Stimulated activated naive CD8-positive, alpha-beta T cell treated with anti-CD3 and anti-CD28 coated beads, Interleukin-15, amount 100 ng/mL, for 72 hours (primary cell): ENCODE measurements at regions not wholly inside any gene's neighbourhood (a gene's known extent, or its start where the extent isn't known, plus 50 kb on each side); places are given as distances from the start of the nearest gene placed in this dataset.

Experiments used
- ATAC-seq: fragments of 150-1000 bp; cut with Tn5 transposase; 2 replicates; pipeline ENCODE4 v1.10.0; 2021; ENCODE audit warnings: mild to moderate bottlenecking, moderate library complexity
- DNase-seq, 2 donors: peaks; one replicate each; pipeline ENCODE4 v3.0.0; 2021 to 2022
- H3K27ac Mint-ChIP-seq, 2 donors: one replicate each; pipeline ENCODE4 v1.8.0; 2022; ENCODE audit warnings: mild to moderate bottlenecking in 2 of 2, mixed read lengths in 2 of 2, moderate library complexity in 2 of 2
- H3K27me3 Mint-ChIP-seq: one replicate; pipeline ENCODE4 v1.8.0; 2022; ENCODE audit warnings: mixed read lengths
- H3K4me1 Mint-ChIP-seq: one replicate; pipeline ENCODE4 v1.8.0; 2022; ENCODE audit warnings: mild to moderate bottlenecking, mixed read lengths
- H3K4me3 Mint-ChIP-seq, 2 donors: one replicate each; pipeline ENCODE4 v1.8.0; 2022; ENCODE audit warnings: mild to moderate bottlenecking in 2 of 2, mixed read lengths in 2 of 2, moderate library complexity in 1 of 2
- H3K9me3 Mint-ChIP-seq, 2 donors: one replicate each; pipeline ENCODE4 v1.8.0; 2022; ENCODE audit warnings: mixed read lengths in 2 of 2

- Mint-ChIP-seq H3K4me3 (no peak overlapping the region), H3K27me3 (peaks cover 17% of the 10 kb centered on the region), H3K27ac (no peak overlapping the region), H3K9me3 (no peaks in the 10 kb centered on the region), H3K4me1 (no peaks in the 10 kb centered on the region)
- DNase-seq (no peak), ATAC-seq (no peak)
Observed at GRCh38 chr2:236317938-236318396, 53.8 kb upstream of the ASB18 start.

- no peaks in the 10 kb centered on the region for H3K4me1 Mint-ChIP-seq
- no peaks in the 10 kb centered on the region for H3K9me3 Mint-ChIP-seq
- ATAC-seq (no peak), DNase-seq (no peak)
- peak overlapping the region in 1 of 2 donors; percentile 9 for H3K27ac Mint-ChIP-seq
- no peak overlapping the region for H3K4me3 Mint-ChIP-seq
- peaks cover 17% of the 10 kb centered on the region for H3K27me3 Mint-ChIP-seq
Observed at GRCh38 chr2:236318401-236318800, 54.2 kb upstream of the ASB18 start.

DNA sequence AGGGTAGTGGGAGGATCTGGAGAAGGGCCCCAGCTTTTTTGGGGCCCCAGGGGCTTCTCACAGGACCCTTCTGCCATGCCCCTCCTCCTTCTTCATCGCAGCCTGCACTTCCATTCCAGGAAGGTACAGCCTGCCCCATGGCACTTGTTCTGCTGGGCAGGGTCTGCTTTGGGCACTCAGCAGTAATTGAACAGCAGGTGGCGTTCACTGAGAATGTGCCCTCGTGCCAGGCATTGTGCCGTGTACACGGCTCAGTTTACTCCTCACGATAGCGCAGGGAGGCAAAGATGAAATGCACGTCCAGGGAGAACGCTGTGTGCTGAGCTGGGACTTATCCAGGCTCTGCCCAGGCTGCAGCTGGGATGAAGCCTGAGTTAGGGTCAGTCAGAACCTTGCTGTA, 54.8 kb upstream of the ASB18 start:
- ATAC-seq, result no peak
- H3K27ac Mint-ChIP-seq, result no peak overlapping the region
- H3K9me3 Mint-ChIP-seq, result no peaks in the 10 kb centered on the region
- peaks cover 17% of the 10 kb centered on the region for H3K27me3 Mint-ChIP-seq
- no peaks in the 10 kb centered on the region for H3K4me1 Mint-ChIP-seq
- no peak for DNase-seq
- no peak overlapping the region for H3K4me3 Mint-ChIP-seq

- Mint-ChIP-seq H3K4me1 (no peaks in the 10 kb centered on the region), H3K27ac (no peak overlapping the region), H3K27me3 (peaks cover 7% of the 10 kb centered on the region), H3K4me3 (no peak overlapping the region), H3K9me3 (no peaks in the 10 kb centered on the region)
- no peak for ATAC-seq
- no peak for DNase-seq
Observed at GRCh38 chr2:236321415-236321814, 57.2 kb upstream of the ASB18 start.

DNA sequence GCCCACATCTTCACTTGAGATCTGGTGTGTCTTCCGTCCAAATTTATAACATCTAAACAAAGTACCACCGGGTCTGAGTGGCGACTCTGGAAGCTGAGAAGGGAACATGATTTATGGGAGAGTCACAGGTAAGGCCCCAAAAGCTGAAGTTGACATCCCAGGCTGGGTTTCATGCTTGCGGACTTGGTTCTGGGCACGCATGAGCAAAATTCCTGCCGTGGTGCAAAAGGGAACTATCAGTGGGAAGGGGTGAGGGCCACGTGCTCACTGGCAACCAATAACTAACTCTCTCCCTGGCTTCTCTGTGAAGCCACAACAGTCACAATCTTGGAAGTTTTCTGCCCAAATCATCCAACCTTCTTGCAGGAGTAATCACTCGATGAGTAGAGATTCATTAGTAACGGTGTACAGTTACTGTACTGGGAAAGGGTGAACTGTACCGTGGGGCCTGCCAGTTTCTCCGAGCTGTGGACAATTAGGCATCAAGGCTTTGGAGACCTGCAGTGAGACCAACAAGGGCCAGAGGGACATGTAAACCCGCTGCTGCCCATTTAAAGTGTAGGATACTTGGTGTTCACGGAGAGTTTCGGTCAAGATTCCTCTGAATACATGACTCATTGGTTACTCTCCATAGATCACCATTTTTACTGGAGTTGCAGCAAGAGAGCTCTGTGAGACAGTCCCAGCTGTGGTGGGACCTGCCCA, 69.4 kb upstream of the ASB18 start:
- DNase-seq (no peak), ATAC-seq (no peak)
- no peaks in the 10 kb centered on the region for H3K9me3 Mint-ChIP-seq
- no peak overlapping the region for H3K4me3 Mint-ChIP-seq
- H3K4me1 Mint-ChIP-seq, result peaks cover under 1% of the 10 kb centered on the region
- H3K27me3 Mint-ChIP-seq, result no peaks in the 10 kb centered on the region
- no peak overlapping the region for H3K27ac Mint-ChIP-seq

- H3K4me1 Mint-ChIP-seq, result peaks cover 7% of the 10 kb centered on the region
- DNase-seq (no peak), ATAC-seq (no peak)
- H3K27ac Mint-ChIP-seq, result peak overlapping the region in 1 of 2 donors; percentile 74
- no peaks in the 10 kb centered on the region for H3K9me3 Mint-ChIP-seq
- H3K4me3 Mint-ChIP-seq, result no peak overlapping the region
- no peaks in the 10 kb centered on the region for H3K27me3 Mint-ChIP-seq
Observed at GRCh38 chr2:236334122-236334876, 70.1 kb upstream of the ASB18 start.

DNA sequence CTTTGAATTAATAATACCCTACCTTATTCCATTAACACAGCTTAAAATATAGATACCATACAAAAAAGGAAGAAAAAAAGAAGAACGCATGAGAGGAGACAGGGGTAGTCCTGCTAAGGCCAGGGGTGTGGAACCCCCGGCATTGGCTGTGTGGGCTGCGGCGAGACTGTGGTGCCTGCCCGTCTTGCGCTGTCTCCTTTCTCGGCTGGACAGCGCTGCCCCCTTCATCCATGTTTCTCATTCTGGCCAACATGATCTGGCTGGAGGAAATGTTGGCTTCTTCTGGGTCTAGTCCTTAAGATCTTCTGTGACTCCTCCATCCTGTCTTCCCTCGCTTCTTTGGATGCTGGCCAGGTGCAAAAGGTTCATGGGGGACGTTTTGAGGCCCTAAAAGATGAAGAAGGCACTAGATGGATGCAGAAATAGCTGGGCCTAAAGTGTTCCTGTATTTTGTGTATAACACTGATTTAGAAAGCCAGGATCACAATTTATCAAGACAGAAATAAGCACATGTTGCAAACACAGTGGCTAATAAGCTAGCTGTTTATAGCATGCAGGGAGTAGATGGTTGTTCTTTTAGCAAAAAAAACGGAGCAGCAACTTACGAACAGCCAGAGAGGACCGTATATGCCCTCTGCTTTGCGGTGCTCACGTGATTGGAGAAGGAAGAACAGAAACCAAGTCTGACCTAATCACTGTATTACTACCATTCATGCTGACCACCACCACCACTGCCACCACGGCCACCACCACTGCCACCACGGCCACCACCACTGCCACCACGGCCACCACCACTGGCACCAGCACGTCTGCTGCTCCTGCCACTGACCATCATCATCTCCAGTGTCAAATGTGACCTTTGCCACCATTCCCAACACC, 71.7 kb upstream of the ASB18 start:
- H3K9me3 Mint-ChIP-seq, result no peaks in the 10 kb centered on the region
- DNase-seq, result no peak
- no peaks in the 10 kb centered on the region for H3K27me3 Mint-ChIP-seq
- H3K27ac Mint-ChIP-seq, result peak overlapping the region in 1 of 2 donors; percentile 27
- peaks cover 7% of the 10 kb centered on the region for H3K4me1 Mint-ChIP-seq
- ATAC-seq, result no peak
- no peak overlapping the region for H3K4me3 Mint-ChIP-seq

- H3K27ac Mint-ChIP-seq, result peak overlapping the region in 1 of 2 donors; percentile 27
- H3K27me3 Mint-ChIP-seq, result no peaks in the 10 kb centered on the region
- DNase-seq, result no peak
- H3K4me1 Mint-ChIP-seq, result peaks cover 7% of the 10 kb centered on the region
- ATAC-seq, result peak; percentile 26
- H3K9me3 Mint-ChIP-seq, result no peaks in the 10 kb centered on the region
- no peak overlapping the region for H3K4me3 Mint-ChIP-seq
Observed at GRCh38 chr2:236336575-236337464, 72.6 kb upstream of the ASB18 start.

- no peak for ATAC-seq
- H3K4me3 Mint-ChIP-seq, result no peak overlapping the region
- DNase-seq, result no peak
- no peak overlapping the region for H3K27ac Mint-ChIP-seq
- H3K27me3 Mint-ChIP-seq, result no peaks in the 10 kb centered on the region
- H3K4me1 Mint-ChIP-seq, result peaks cover 7% of the 10 kb centered on the region
- H3K9me3 Mint-ChIP-seq, result no peaks in the 10 kb centered on the region
Observed at GRCh38 chr2:236337465-236338325, 73.5 kb upstream of the ASB18 start.

DNA sequence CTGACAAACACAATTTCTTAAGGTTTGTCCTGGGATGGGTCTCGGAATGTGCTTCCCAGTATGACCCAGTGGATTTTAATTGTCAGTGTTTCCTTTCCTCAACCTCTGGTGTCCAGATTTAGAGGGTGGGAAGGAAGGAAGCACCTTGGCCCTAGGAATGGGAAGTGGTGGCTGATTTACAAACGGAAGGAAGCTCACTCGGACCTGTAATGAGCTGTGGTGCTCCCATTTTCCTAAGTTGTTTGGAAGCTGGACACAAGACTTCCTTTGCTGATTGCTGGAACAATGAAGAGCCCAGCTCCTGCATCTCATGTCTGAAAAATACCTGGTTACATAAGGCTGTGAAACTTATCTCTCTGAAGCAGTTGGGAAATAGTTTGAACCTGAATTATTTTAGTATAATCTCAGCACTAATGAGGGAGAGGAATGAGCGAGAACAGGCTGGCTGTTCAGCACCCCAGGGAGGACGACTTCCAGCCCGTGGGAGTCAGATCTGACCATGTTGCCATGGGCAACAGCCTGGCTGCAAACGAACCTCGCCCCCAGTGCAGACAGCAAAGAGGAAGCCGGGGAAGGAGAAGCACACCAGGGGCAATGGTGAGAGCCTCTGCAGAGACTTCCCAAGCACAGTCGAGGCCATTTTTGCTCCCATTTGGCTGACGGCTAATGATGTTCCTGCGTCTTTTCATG, 74.4 kb upstream of the ASB18 start:
- peaks cover 7% of the 10 kb centered on the region for H3K4me1 Mint-ChIP-seq
- DNase-seq (no peak), ATAC-seq (no peak)
- H3K4me3 Mint-ChIP-seq, result no peak overlapping the region
- no peaks in the 10 kb centered on the region for H3K9me3 Mint-ChIP-seq
- no peaks in the 10 kb centered on the region for H3K27me3 Mint-ChIP-seq
- no peak overlapping the region for H3K27ac Mint-ChIP-seq

GRCh38 chr2:236340251-236340650, 76.0 kb upstream of the ASB18 start:
- peaks cover 7% of the 10 kb centered on the region for H3K4me1 Mint-ChIP-seq
- no peak overlapping the region for H3K27ac Mint-ChIP-seq
- no peak for ATAC-seq
- H3K27me3 Mint-ChIP-seq, result no peaks in the 10 kb centered on the region
- no peak overlapping the region for H3K4me3 Mint-ChIP-seq
- H3K9me3 Mint-ChIP-seq, result no peaks in the 10 kb centered on the region
- DNase-seq, result no peak

GRCh38 chr2:236341067-236341466, 76.9 kb upstream of the ASB18 start:
- DNase-seq (no peak), ATAC-seq (no peak)
- Mint-ChIP-seq H3K9me3 (no peaks in the 10 kb centered on the region), H3K27me3 (no peaks in the 10 kb centered on the region), H3K27ac (no peak overlapping the region), H3K4me1 (peaks cover 7% of the 10 kb centered on the region), H3K4me3 (no peak overlapping the region)

DNA sequence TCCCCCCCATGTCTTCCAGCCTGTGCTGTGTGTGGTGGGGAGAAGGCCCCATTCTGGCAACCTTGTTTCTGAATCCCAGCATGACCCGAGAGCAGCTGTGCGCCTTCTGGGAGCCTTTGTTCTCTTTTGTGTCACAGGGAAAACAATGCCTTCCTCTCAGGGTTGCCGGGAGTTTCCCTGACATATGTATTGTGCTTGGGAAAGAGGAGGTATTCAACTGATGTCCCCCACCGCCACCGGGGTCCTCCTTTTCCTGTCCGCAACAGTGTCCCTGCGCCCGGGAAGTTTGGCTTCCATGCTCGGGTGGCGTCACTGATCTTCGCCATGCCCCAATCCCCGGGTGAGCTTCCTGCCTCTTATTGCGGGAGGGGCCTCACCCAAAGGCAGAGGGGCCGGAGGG, 77.5 kb upstream of the ASB18 start:
- Mint-ChIP-seq H3K27me3 (no peaks in the 10 kb centered on the region), H3K4me3 (no peak overlapping the region), H3K4me1 (peaks cover 7% of the 10 kb centered on the region), H3K27ac (no peak overlapping the region), H3K9me3 (no peaks in the 10 kb centered on the region)
- DNase-seq (no peak), ATAC-seq (no peak)

GRCh38 chr2:236342507-236342906, 78.3 kb upstream of the ASB18 start:
- Mint-ChIP-seq H3K27ac (no peak overlapping the region), H3K27me3 (no peaks in the 10 kb centered on the region), H3K4me3 (no peak overlapping the region), H3K9me3 (no peaks in the 10 kb centered on the region), H3K4me1 (peaks cover 7% of the 10 kb centered on the region)
- DNase-seq (no peak), ATAC-seq (no peak)
